GM13977 (cell line): ENCODE measurements at regions not wholly inside any gene's neighbourhood (a gene's known extent, or its start where the extent isn't known, plus 50 kb on each side); places are given as distances from the start of the nearest gene placed in this dataset.

Experiments used
- DNase-seq: peaks from one replicate; pipeline ENCODE4 v3.0.0; 2012; ENCODE audit warnings: low spot score
- in situ Hi-C: fragments of 300-500 bp; cut with MboI; formaldehyde crosslinking; loops from one replicate; pipeline ENCODE4 v1.12.0; 2022; ENCODE audit warnings: low sequenced_read_pairs, low pct_unique_long_range_greater_than_20kb, mixed read lengths, inconsistent platforms; ENCODE audit not compliant: unreplicated experiment
- TF ChIP-seq, protein P1 (sequence below): IDR thresholded peaks from 2 replicates; pipeline ENCODE4 v1.5.1; 2012; ENCODE audit warnings: mild to moderate bottlenecking, control low read depth; ENCODE audit not compliant: insufficient read depth; ENCODE audit errors: extremely low read depth, missing control alignments

DNA sequence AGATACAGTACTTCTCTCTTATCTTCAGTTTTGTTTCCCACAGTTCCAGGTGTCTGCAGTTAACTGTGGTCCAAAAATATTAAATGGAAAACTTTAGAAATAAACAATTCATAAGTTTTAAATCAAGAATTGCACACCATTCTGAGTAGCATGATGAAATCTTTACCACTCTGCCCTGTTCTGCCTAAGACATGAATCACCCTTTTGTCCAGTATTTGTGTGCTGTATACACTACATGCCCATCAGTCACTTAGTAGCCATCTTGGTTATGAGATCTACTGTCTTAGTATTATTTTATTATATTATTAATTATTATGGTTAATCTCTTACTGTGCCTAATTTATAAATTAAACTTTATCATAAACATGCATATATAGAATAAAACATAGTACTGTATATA, 279.0 kb downstream of the OGFRL1 start:
- TF ChIP-seq, protein P1, sequence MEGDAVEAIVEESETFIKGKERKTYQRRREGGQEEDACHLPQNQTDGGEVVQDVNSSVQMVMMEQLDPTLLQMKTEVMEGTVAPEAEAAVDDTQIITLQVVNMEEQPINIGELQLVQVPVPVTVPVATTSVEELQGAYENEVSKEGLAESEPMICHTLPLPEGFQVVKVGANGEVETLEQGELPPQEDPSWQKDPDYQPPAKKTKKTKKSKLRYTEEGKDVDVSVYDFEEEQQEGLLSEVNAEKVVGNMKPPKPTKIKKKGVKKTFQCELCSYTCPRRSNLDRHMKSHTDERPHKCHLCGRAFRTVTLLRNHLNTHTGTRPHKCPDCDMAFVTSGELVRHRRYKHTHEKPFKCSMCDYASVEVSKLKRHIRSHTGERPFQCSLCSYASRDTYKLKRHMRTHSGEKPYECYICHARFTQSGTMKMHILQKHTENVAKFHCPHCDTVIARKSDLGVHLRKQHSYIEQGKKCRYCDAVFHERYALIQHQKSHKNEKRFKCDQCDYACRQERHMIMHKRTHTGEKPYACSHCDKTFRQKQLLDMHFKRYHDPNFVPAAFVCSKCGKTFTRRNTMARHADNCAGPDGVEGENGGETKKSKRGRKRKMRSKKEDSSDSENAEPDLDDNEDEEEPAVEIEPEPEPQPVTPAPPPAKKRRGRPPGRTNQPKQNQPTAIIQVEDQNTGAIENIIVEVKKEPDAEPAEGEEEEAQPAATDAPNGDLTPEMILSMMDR = no peak
- in situ Hi-C loops = no loop called here
- no peak for DNase-seq

GRCh38 chr6:71577766-71578165, 289.2 kb downstream of the OGFRL1 start:
- TF ChIP-seq, protein P1 = no peak
- in situ Hi-C loops = no loop called here
- no peak for DNase-seq

- DNase-seq = no peak
- TF ChIP-seq, protein P1 = no peak
- in situ Hi-C loops = no loop called here
Measured at GRCh38 chr6:71579902-71580301, 291.3 kb downstream of the OGFRL1 start.

- DNase-seq = no peak
- in situ Hi-C loops = no loop called here
- TF ChIP-seq, protein P1 = no peak
Measured at GRCh38 chr6:71582820-71583219, 294.2 kb downstream of the OGFRL1 start.

GRCh38 chr6:71584712-71585436, 296.3 kb downstream of the OGFRL1 start:
- no peak for DNase-seq
- in situ Hi-C loops = no loop called here
- TF ChIP-seq, protein P1 = no peak

DNA sequence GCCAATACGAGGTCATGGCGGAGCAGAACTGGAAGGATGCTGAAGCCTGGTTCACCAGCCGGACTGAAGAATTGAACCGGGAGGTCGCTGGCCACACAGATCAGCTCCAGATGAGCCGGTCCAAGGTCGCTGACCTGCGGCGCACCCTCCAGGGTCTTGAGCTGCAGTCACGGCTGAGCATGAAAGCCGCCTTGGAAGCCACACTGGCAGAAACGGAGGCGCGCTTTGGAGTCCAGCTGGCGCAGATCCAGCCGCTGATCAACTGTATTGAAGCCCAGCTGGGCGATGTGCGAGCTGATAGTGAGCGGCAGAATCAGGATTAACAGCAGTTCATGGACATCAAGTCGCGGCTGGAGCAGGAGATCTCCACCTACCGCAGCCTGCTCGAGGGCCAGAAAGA, 296.9 kb downstream of the OGFRL1 start:
- DNase-seq = no peak
- TF ChIP-seq, protein P1 = no peak
- in situ Hi-C loops = no loop called here
